Astrocyte (in vitro differentiated cells and primary cell): ENCODE measurements at regions not wholly inside any gene's neighbourhood (a gene's known extent, or its start where the extent isn't known, plus 50 kb on each side); places are given as distances from the start of the nearest gene placed in this dataset.

Source experiments
- DNase-seq: peaks from one replicate; pipeline ENCODE4 v3.0.0-alpha.2; 2010; ENCODE audit warnings: low read depth
- FAIRE-seq: peaks from 2 replicates; lab custom pipeline; 2011; peaks lifted over from hg19 to GRCh38; lab: Jason Lieb, UNC
- H2AFZ ChIP-seq: 2 replicates; pipeline ENCODE4 v1.6.0; 2012; ENCODE audit warnings: low read depth, low read length, inconsistent platforms
- H3K27ac ChIP-seq: 2 replicates; pipeline ENCODE4 v1.5.1; 2011; ENCODE audit warnings: low read depth, low read length, inconsistent platforms
- H3K27me3 ChIP-seq: 2 replicates; pipeline ENCODE4 v1.6.0; 2011; ENCODE audit warnings: low read length, inconsistent platforms; ENCODE audit not compliant: insufficient read depth
- H3K36me3 ChIP-seq: 2 replicates; pipeline ENCODE4 v1.5.1; 2011; ENCODE audit warnings: low read length, inconsistent platforms; ENCODE audit not compliant: insufficient read depth
- H3K4me1 ChIP-seq: 2 replicates; pipeline ENCODE4 v1.5.1; 2011; ENCODE audit warnings: low read length, inconsistent platforms; ENCODE audit not compliant: insufficient read depth
- H3K4me2 ChIP-seq: 2 replicates; pipeline ENCODE4 v1.6.0; 2012; ENCODE audit warnings: low read length, inconsistent platforms
- H3K4me3 ChIP-seq: 2 replicates; pipeline ENCODE4 v1.5.1; 2011; ENCODE audit warnings: low read depth, mild to moderate bottlenecking, low read length, inconsistent platforms; ENCODE audit not compliant: insufficient read depth
- H3K79me2 ChIP-seq: 2 replicates; pipeline ENCODE4 v1.6.0; 2012; ENCODE audit warnings: mild to moderate bottlenecking, low read length, inconsistent platforms; ENCODE audit not compliant: insufficient read depth
- H3K9ac ChIP-seq: 2 replicates; pipeline ENCODE4 v1.6.0; 2012; ENCODE audit warnings: mild to moderate bottlenecking, low read length, inconsistent platforms
- H3K9me3 ChIP-seq: 2 replicates; pipeline ENCODE4 v1.5.1; 2012; ENCODE audit warnings: low read depth, mild to moderate bottlenecking, low read length, inconsistent platforms; ENCODE audit not compliant: insufficient read depth
- H4K20me1 ChIP-seq: 2 replicates; pipeline ENCODE4 v1.6.0; 2012; ENCODE audit warnings: low read length, inconsistent platforms; ENCODE audit not compliant: insufficient read depth
- H3K27ac Mint-ChIP-seq: one replicate; pipeline ENCODE4 v1.8.0; 2021; ENCODE audit warnings: mild to moderate bottlenecking, mixed read lengths; ENCODE audit not compliant: unreplicated experiment
- H3K27me3 Mint-ChIP-seq: one replicate; pipeline ENCODE4 v1.8.0; 2021; ENCODE audit warnings: low read depth, mixed read lengths; ENCODE audit not compliant: unreplicated experiment
- H3K36me3 Mint-ChIP-seq: one replicate; pipeline ENCODE4 v1.8.0; 2021; ENCODE audit warnings: low read depth, mixed read lengths; ENCODE audit not compliant: unreplicated experiment
- H3K4me1 Mint-ChIP-seq: one replicate; pipeline ENCODE4 v1.8.0; 2021; ENCODE audit warnings: low read depth, mixed read lengths; ENCODE audit not compliant: unreplicated experiment
- H3K4me3 Mint-ChIP-seq: one replicate; pipeline ENCODE4 v1.8.0; 2021; ENCODE audit warnings: mild to moderate bottlenecking, moderate library complexity, mixed read lengths; ENCODE audit not compliant: unreplicated experiment
- H3K9me3 Mint-ChIP-seq: one replicate; pipeline ENCODE4 v1.8.0; 2021; ENCODE audit warnings: mild to moderate bottlenecking, mixed read lengths; ENCODE audit not compliant: unreplicated experiment
- CTCF ChIP-seq: IDR thresholded peaks from 2 replicates; pipeline ENCODE4 v1.5.1; 2011; ENCODE audit warnings: low read depth, mild to moderate bottlenecking, inconsistent platforms, low read length, moderate library complexity; ENCODE audit not compliant: insufficient read depth
- EZH2 ChIP-seq: IDR thresholded peaks from 2 replicates; pipeline ENCODE4 v1.6.1; 2012; ENCODE audit warnings: mild to moderate bottlenecking, low read length, inconsistent platforms; ENCODE audit not compliant: insufficient read depth

DNA sequence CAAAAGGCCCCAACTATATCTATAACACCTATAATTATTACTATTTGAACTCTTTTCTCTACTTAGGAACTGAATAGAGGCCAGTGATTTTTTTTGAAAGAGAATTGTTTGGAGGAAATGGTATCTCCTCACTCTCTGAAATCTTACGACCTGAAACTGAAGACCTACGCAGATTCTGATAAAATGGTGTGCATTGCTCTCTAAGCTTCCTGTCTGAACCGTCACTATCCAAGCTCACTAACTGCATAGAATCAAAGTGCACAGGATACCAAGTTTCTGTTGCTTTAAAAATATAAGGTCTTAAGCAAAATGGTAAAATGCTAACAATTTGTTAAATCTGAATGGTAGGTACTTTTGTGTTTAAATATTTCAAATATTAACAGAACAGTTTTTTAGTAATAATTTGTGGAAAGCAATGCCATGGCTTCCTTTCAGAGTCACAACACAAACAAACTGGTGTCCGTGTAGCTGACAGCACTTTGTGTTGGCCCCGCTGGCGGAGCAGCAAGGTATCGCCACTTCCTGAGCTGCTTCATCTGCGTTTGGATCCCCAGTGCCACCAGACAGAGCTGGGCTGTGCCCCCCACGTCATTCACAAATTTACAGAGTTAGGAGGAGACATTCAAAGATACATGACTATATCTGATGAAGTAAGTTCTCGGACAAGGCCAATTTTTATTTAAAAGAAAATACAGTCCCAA is 313.9 kb downstream of the FBXW7 start:
- Histone ChIP-seq H3K27me3 (no peaks in the 10 kb centered on the region), H3K36me3 (no peaks in the 10 kb centered on the region), H3K79me2 (no peaks in the 10 kb centered on the region), H3K4me2 (no peak overlapping the region), H3K9me3 (peaks cover 4% of the 10 kb centered on the region), H3K9ac (no peak overlapping the region), H4K20me1 (no peaks in the 10 kb centered on the region), H3K4me3 (no peak overlapping the region), H3K27ac (no peak overlapping the region), H2AFZ (no peak overlapping the region), H3K4me1 (no peaks in the 10 kb centered on the region)
- Mint-ChIP-seq H3K9me3 (no peaks in the 10 kb centered on the region), H3K36me3 (no peaks in the 10 kb centered on the region), H3K27ac (no peak overlapping the region), H3K4me3 (no peak overlapping the region), H3K4me1 (peaks cover 8% of the 10 kb centered on the region), H3K27me3 (peaks cover 3% of the 10 kb centered on the region)
- TF ChIP-seq CTCF (no peak), EZH2 (no peak)
- no peak for FAIRE-seq
- no peak for DNase-seq

GRCh38 chr4:152220201-152220666 is 315.7 kb downstream of the FBXW7 start:
- Histone ChIP-seq H3K27me3 (no peaks in the 10 kb centered on the region), H2AFZ (no peak overlapping the region), H3K4me2 (no peak overlapping the region), H4K20me1 (no peaks in the 10 kb centered on the region), H3K36me3 (no peaks in the 10 kb centered on the region), H3K79me2 (no peaks in the 10 kb centered on the region), H3K27ac (no peak overlapping the region), H3K4me1 (no peaks in the 10 kb centered on the region), H3K9me3 (peaks cover 4% of the 10 kb centered on the region), H3K9ac (no peak overlapping the region), H3K4me3 (no peak overlapping the region)
- peaks cover 8% of the 10 kb centered on the region for H3K4me1 Mint-ChIP-seq
- H3K4me3 Mint-ChIP-seq = no peak overlapping the region
- no peaks in the 10 kb centered on the region for H3K27me3 Mint-ChIP-seq
- TF ChIP-seq CTCF (no peak), EZH2 (no peak)
- FAIRE-seq (no peak), DNase-seq (peak; percentile 58)
- H3K27ac Mint-ChIP-seq = no peak overlapping the region
- no peaks in the 10 kb centered on the region for H3K9me3 Mint-ChIP-seq
- H3K36me3 Mint-ChIP-seq = no peaks in the 10 kb centered on the region

DNA sequence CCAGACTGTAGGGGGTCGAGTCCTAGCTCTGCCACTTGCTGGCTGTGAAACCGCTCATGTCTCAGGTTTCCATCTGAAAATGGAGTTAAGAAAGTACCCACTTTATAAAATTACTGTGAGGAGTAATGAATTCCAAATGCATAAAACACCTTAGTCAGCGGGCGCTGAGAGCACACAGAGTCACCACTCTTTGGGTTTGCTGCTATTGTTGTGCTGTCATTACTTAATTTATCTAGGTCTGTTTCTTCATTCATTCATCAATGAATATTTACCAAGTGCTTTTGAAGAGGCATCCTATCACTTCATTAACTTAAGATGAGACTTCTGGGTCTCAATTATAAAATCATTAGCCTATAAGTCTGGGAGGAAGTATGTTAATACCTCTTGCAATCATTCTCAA is 317.3 kb downstream of the FBXW7 start:
- Histone ChIP-seq H3K4me1 (no peaks in the 10 kb centered on the region), H4K20me1 (no peaks in the 10 kb centered on the region), H3K27ac (no peak overlapping the region), H2AFZ (no peak overlapping the region), H3K36me3 (no peaks in the 10 kb centered on the region), H3K9ac (no peak overlapping the region), H3K4me2 (no peak overlapping the region), H3K27me3 (no peaks in the 10 kb centered on the region), H3K4me3 (no peak overlapping the region), H3K9me3 (peaks cover 5% of the 10 kb centered on the region), H3K79me2 (no peaks in the 10 kb centered on the region)
- no peak for DNase-seq
- no peaks in the 10 kb centered on the region for H3K36me3 Mint-ChIP-seq
- peaks cover 8% of the 10 kb centered on the region for H3K4me1 Mint-ChIP-seq
- TF ChIP-seq CTCF (no peak), EZH2 (no peak)
- H3K27ac Mint-ChIP-seq = no peak overlapping the region
- H3K4me3 Mint-ChIP-seq = no peak overlapping the region
- H3K27me3 Mint-ChIP-seq = no peaks in the 10 kb centered on the region
- H3K9me3 Mint-ChIP-seq = peaks cover 4% of the 10 kb centered on the region
- no peak for FAIRE-seq
